ENCODE measurements at regions not wholly inside any gene's neighbourhood (a gene's known extent, or its start where the extent isn't known, plus 50 kb on each side); places are given as distances from the start of the nearest gene placed in this dataset.

GRCh38 chr4:187586892-187587291 lies 408.7 kb upstream of the ZFP42 start:
- TF ChIP-seq CTCF (IDR thresholded peaks at IDR 0.05) (no peak), POLR2A (IDR thresholded peaks at IDR 0.05) (no peak)
